Loucy (cell line): ENCODE measurements at regions not wholly inside any gene's neighbourhood (a gene's known extent, or its start where the extent isn't known, plus 50 kb on each side); places are given as distances from the start of the nearest gene placed in this dataset.

Experiments
- H2AFZ ChIP-seq: fragments of 200-600 bp; sonication (generic); 2 replicates; pipeline ENCODE4 v1.6.0; 2016; ENCODE audit warnings: antibody characterized with exemption, mild to moderate bottlenecking, low read length, moderate library complexity
- H3F3A ChIP-seq: fragments of 200-600 bp; 2 replicates; pipeline ENCODE4 v1.6.0; 2016; ENCODE audit warnings: antibody characterized with exemption, low read depth, mild to moderate bottlenecking
- H3K27me3 ChIP-seq: fragments of 200-600 bp; sonication (generic); 2 replicates; pipeline ENCODE4 v1.6.1; 2014; ENCODE audit warnings: low read length, mild to moderate bottlenecking; ENCODE audit not compliant: insufficient read depth, poor library complexity, severe bottlenecking
- H3K36me3 ChIP-seq: fragments of 200-600 bp; sonication (generic); 2 replicates; pipeline ENCODE4 v1.6.1; 2016; ENCODE audit warnings: low read length; ENCODE audit not compliant: insufficient read depth
- H3K4me1 ChIP-seq: fragments of 200-600 bp; sonication (generic); 2 replicates; pipeline ENCODE4 v1.5.1; 2014; ENCODE audit warnings: low read length, mild to moderate bottlenecking; ENCODE audit not compliant: insufficient read depth, poor library complexity, severe bottlenecking
- H3K4me2 ChIP-seq: fragments of 200-600 bp; sonication (generic); 2 replicates; pipeline ENCODE4 v1.6.0; 2014; ENCODE audit warnings: antibody characterized with exemption, low read length, low read depth, mild to moderate bottlenecking; ENCODE audit not compliant: poor library complexity, severe bottlenecking
- H3K4me3 ChIP-seq: fragments of 200-600 bp; sonication (generic); 2 replicates; pipeline ENCODE4 v1.5.1; 2014; ENCODE audit warnings: low read length, mild to moderate bottlenecking, mixed read lengths; ENCODE audit not compliant: poor library complexity, severe bottlenecking
- H3K79me2 ChIP-seq: fragments of 200-600 bp; sonication (generic); 2 replicates; pipeline ENCODE4 v1.6.1; 2014; ENCODE audit warnings: low read length; ENCODE audit not compliant: insufficient read depth
- H3K9ac ChIP-seq: fragments of 200-600 bp; sonication (generic); 2 replicates; pipeline ENCODE4 v1.6.0; 2014; ENCODE audit warnings: mild to moderate bottlenecking, low read depth, low read length, moderate library complexity; ENCODE audit not compliant: poor library complexity, severe bottlenecking
- H3K9me2 ChIP-seq: fragments of 200-600 bp; sonication (generic); replicated peaks from 2 replicates; pipeline ENCODE4 v1.6.1; 2016; ENCODE audit warnings: low read depth, low read length, mixed read lengths
- H3K9me3 ChIP-seq: fragments of 200-600 bp; sonication (generic); 2 replicates; pipeline ENCODE4 v1.6.1; 2014; ENCODE audit warnings: mild to moderate bottlenecking, antibody characterized with exemption, low read length, low read depth; ENCODE audit not compliant: insufficient read depth
- H4K20me1 ChIP-seq: fragments of 200-600 bp; sonication (generic); 2 replicates; pipeline ENCODE4 v1.6.0; 2014; ENCODE audit warnings: antibody characterized with exemption, low read length, mild to moderate bottlenecking; ENCODE audit not compliant: insufficient read depth, poor library complexity, severe bottlenecking
- EZH2phosphoT487 ChIP-seq: fragments of 200-600 bp; IDR thresholded peaks from 2 replicates; pipeline ENCODE4 v1.6.1; 2018; ENCODE audit warnings: antibody characterized with exemption, mild to moderate bottlenecking, moderate library complexity, borderline replicate concordance
- TF ChIP-seq, protein P1 (sequence below): fragments of 200-600 bp; sonication (generic); conservative IDR thresholded peaks from 2 replicates; pipeline ENCODE4 v1.5.1; 2014; ENCODE audit warnings: mild to moderate bottlenecking, antibody characterized with exemption, low read length

GRCh38 chr2:88841224-88841929 is 149.9 kb downstream of the RPIA start:
- H3K36me3 ChIP-seq, result no peaks in the 10 kb centered on the region
- peaks cover 9% of the 10 kb centered on the region for H3K4me1 ChIP-seq
- H3K4me2 ChIP-seq, result no peak overlapping the region
- no peaks in the 10 kb centered on the region for H3K79me2 ChIP-seq
- H3K27me3 ChIP-seq, result no peaks in the 10 kb centered on the region
- TF ChIP-seq EZH2phosphoT487, result no peak
- TF ChIP-seq, protein P1, sequence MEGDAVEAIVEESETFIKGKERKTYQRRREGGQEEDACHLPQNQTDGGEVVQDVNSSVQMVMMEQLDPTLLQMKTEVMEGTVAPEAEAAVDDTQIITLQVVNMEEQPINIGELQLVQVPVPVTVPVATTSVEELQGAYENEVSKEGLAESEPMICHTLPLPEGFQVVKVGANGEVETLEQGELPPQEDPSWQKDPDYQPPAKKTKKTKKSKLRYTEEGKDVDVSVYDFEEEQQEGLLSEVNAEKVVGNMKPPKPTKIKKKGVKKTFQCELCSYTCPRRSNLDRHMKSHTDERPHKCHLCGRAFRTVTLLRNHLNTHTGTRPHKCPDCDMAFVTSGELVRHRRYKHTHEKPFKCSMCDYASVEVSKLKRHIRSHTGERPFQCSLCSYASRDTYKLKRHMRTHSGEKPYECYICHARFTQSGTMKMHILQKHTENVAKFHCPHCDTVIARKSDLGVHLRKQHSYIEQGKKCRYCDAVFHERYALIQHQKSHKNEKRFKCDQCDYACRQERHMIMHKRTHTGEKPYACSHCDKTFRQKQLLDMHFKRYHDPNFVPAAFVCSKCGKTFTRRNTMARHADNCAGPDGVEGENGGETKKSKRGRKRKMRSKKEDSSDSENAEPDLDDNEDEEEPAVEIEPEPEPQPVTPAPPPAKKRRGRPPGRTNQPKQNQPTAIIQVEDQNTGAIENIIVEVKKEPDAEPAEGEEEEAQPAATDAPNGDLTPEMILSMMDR, result no peak
- H3K9ac ChIP-seq, result no peak overlapping the region
- H4K20me1 ChIP-seq, result no peaks in the 10 kb centered on the region
- no peaks in the 10 kb centered on the region for H3F3A ChIP-seq
- no peak overlapping the region for H2AFZ ChIP-seq
- 0 out of 2 replicates have a peak, but pooled peaks cover 3% of the 10 kb centered on the region for H3K9me2 ChIP-seq
- H3K4me3 ChIP-seq, result no peak overlapping the region
- H3K9me3 ChIP-seq, result no peaks in the 10 kb centered on the region

- TF ChIP-seq, protein P1, result no peak
- TF ChIP-seq EZH2phosphoT487, result no peak
- Histone ChIP-seq H3K36me3 (no peaks in the 10 kb centered on the region), H2AFZ (no peak overlapping the region), H3K79me2 (no peaks in the 10 kb centered on the region), H3K4me2 (no peak overlapping the region), H3K4me1 (peaks cover 9% of the 10 kb centered on the region), H3K4me3 (no peak overlapping the region), H3K9me3 (no peaks in the 10 kb centered on the region), H3K27me3 (no peaks in the 10 kb centered on the region), H3K9ac (no peak overlapping the region), H3F3A (no peaks in the 10 kb centered on the region), H4K20me1 (no peaks in the 10 kb centered on the region), H3K9me2 (0 out of 2 replicates have a peak, but pooled peaks cover 3% of the 10 kb centered on the region)
Observed at GRCh38 chr2:88842656-88843460, 151.4 kb downstream of the RPIA start.

- H3K4me1 ChIP-seq, result peaks cover 1% of the 10 kb centered on the region
- no peak overlapping the region for H3K9ac ChIP-seq
- no peaks in the 10 kb centered on the region for H3K79me2 ChIP-seq
- H4K20me1 ChIP-seq, result no peaks in the 10 kb centered on the region
- H3K9me3 ChIP-seq, result no peaks in the 10 kb centered on the region
- no peak overlapping the region for H3K4me2 ChIP-seq
- H3K36me3 ChIP-seq, result no peaks in the 10 kb centered on the region
- no peak overlapping the region for H3K4me3 ChIP-seq
- H3F3A ChIP-seq, result no peaks in the 10 kb centered on the region
- H2AFZ ChIP-seq, result no peak overlapping the region
- TF ChIP-seq EZH2phosphoT487, result no peak
- TF ChIP-seq, protein P1, result no peak
- 0 out of 2 replicates have a peak, but pooled peaks cover 3% of the 10 kb centered on the region for H3K9me2 ChIP-seq
- no peaks in the 10 kb centered on the region for H3K27me3 ChIP-seq
Observed at GRCh38 chr2:88843651-88844050, 152.2 kb downstream of the RPIA start.
